Lower lobe of right lung (tissue), 2 donors: ENCODE measurements at regions not wholly inside any gene's neighbourhood (a gene's known extent, or its start where the extent isn't known, plus 50 kb on each side); places are given as distances from the start of the nearest gene placed in this dataset.

ENCODE experiments used
- ATAC-seq, 2 donors: fragments of 200-7000 bp; cut with Tn5 transposase; one replicate each; pipeline ENCODE4 v1.9.1; 2020 to 2022; ENCODE audit warnings: mild to moderate bottlenecking in 2 of 2, moderate library complexity in 2 of 2
- DNase-seq: peaks from one replicate; pipeline ENCODE4 v3.0.0-alpha.2; 2020
- H3K27ac ChIP-seq: fragments of 200-600 bp; one replicate; pipeline ENCODE4 v1.8.0; 2022
- H3K27me3 ChIP-seq: fragments of 200-600 bp; one replicate; pipeline ENCODE4 v1.8.0; 2022; ENCODE audit warnings: low read depth
- H3K36me3 ChIP-seq: fragments of 200-600 bp; one replicate; pipeline ENCODE4 v1.8.0; 2022; ENCODE audit warnings: mild to moderate bottlenecking
- H3K4me1 ChIP-seq: fragments of 200-600 bp; one replicate; pipeline ENCODE4 v1.8.0; 2022
- H3K4me3 ChIP-seq: fragments of 200-600 bp; one replicate; pipeline ENCODE4 v1.8.0; 2022; ENCODE audit warnings: mild to moderate bottlenecking
- H3K9me3 ChIP-seq: fragments of 200-600 bp; one replicate; pipeline ENCODE4 v1.8.0; 2022
- intact Hi-C: fragments of 100-400 bp; cut with DNase I; formaldehyde crosslinking; loops from one replicate; pipeline ENCODE4 v1.11.0; 2022
- TF ChIP-seq, protein P1 (sequence below): fragments of 200-600 bp; IDR thresholded peaks from one replicate; pipeline ENCODE4 v1.8.0; 2022; ENCODE audit warnings: antibody characterized with exemption, mild to moderate bottlenecking
- donor health status: DM: no; HTN: yes; CAD: no; lungs with severe emphysema.

GRCh38 chr17:33932996-33933395, 322.1 kb upstream of the CCL2 start:
- no peak overlapping the region for H3K4me3 ChIP-seq
- TF ChIP-seq, protein P1, sequence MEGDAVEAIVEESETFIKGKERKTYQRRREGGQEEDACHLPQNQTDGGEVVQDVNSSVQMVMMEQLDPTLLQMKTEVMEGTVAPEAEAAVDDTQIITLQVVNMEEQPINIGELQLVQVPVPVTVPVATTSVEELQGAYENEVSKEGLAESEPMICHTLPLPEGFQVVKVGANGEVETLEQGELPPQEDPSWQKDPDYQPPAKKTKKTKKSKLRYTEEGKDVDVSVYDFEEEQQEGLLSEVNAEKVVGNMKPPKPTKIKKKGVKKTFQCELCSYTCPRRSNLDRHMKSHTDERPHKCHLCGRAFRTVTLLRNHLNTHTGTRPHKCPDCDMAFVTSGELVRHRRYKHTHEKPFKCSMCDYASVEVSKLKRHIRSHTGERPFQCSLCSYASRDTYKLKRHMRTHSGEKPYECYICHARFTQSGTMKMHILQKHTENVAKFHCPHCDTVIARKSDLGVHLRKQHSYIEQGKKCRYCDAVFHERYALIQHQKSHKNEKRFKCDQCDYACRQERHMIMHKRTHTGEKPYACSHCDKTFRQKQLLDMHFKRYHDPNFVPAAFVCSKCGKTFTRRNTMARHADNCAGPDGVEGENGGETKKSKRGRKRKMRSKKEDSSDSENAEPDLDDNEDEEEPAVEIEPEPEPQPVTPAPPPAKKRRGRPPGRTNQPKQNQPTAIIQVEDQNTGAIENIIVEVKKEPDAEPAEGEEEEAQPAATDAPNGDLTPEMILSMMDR, result no peak
- H3K36me3 ChIP-seq, result no peaks in the 10 kb centered on the region
- no peaks in the 10 kb centered on the region for H3K4me1 ChIP-seq
- intact Hi-C loops, result no loop called here
- no peak for DNase-seq
- peaks cover 4% of the 10 kb centered on the region for H3K27me3 ChIP-seq
- no peak overlapping the region for H3K27ac ChIP-seq
- no peak for ATAC-seq
- H3K9me3 ChIP-seq, result no peaks in the 10 kb centered on the region

GRCh38 chr17:33933576-33933975, 321.5 kb upstream of the CCL2 start:
- DNase-seq (no peak), ATAC-seq (no peak)
- Histone ChIP-seq H3K27ac (no peak overlapping the region), H3K27me3 (peaks cover 3% of the 10 kb centered on the region), H3K9me3 (no peaks in the 10 kb centered on the region), H3K36me3 (no peaks in the 10 kb centered on the region), H3K4me3 (no peak overlapping the region), H3K4me1 (no peaks in the 10 kb centered on the region)
- TF ChIP-seq, protein P1, result no peak
- intact Hi-C loops, result no loop called here

DNA sequence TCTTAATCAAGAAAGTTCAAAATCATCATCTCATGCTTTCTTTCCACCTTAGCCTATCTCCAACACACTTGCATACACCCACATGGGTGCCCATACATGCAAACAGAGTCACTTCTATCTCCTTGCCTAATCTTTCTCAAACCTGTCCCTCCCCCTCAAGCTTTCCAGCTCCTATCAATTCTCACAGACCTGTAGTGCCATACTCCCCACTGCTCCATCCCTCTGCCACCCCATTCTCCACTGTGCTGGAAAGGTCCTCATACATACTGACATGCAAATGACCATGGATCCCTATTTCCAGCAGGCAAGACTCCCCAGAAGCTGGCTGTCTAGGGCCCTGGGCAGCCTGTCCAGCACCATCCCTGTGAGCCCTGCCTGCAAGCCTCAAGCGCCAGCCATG, 320.4 kb upstream of the CCL2 start:
- no peaks in the 10 kb centered on the region for H3K36me3 ChIP-seq
- TF ChIP-seq, protein P1, result no peak
- H3K4me1 ChIP-seq, result no peaks in the 10 kb centered on the region
- no peaks in the 10 kb centered on the region for H3K27me3 ChIP-seq
- ATAC-seq, result no peak
- H3K9me3 ChIP-seq, result no peaks in the 10 kb centered on the region
- DNase-seq, result no peak
- no peak overlapping the region for H3K4me3 ChIP-seq
- intact Hi-C loops, result no loop called here
- H3K27ac ChIP-seq, result no peak overlapping the region

- TF ChIP-seq, protein P1, result no peak
- no peaks in the 10 kb centered on the region for H3K36me3 ChIP-seq
- no peaks in the 10 kb centered on the region for H3K27me3 ChIP-seq
- H3K27ac ChIP-seq, result no peak overlapping the region
- H3K4me3 ChIP-seq, result no peak overlapping the region
- H3K9me3 ChIP-seq, result no peaks in the 10 kb centered on the region
- ATAC-seq, result no peak
- intact Hi-C loops, result no loop called here
- no peak for DNase-seq
- no peaks in the 10 kb centered on the region for H3K4me1 ChIP-seq
These were observed 319.3 kb upstream of the CCL2 start for GRCh38 chr17:33935822-33936221.

DNA sequence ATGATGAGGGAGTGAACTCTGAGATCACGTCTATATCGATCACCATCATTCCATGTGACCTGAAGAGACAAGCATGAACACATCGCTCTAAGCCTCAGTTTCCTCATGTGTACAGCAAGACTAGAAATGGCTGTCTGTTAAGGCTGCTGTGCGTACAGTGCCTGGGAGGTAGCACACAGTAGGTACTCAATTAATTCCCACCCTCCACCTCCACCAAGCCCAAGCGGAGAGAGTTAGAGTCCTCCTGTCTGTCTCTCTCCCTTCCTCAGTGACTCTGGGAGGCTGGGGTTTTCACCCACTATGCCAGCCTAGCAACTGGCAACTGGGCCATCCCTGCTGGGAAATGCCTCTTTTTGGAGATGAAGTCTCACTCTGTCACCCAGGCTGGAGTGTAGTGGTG, 318.3 kb upstream of the CCL2 start:
- Histone ChIP-seq H3K9me3 (no peaks in the 10 kb centered on the region), H3K27ac (no peak overlapping the region), H3K4me3 (no peak overlapping the region), H3K36me3 (no peaks in the 10 kb centered on the region), H3K4me1 (no peaks in the 10 kb centered on the region), H3K27me3 (no peaks in the 10 kb centered on the region)
- TF ChIP-seq, protein P1, result no peak
- ATAC-seq, result no peak
- no peak for DNase-seq
- intact Hi-C loops, result no loop called here

DNA sequence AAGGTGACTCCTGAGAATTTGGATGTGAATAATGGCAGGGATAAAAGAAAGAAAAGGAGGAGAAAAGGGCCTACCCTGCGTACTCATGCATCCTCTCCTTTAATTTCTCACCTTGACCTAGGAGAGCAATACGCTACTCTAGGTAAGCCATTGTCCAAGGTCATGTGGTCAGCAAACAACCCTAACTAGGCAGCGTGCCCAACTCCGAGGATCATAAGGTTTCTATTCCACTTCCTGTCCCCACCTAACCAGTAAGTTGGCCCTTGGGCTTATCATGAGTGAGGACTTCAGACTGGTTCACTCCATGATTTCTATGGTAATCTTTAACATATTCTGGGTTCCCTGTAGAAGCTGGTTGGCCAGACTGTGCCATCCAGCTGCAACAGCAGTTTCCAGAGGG, 315.1 kb upstream of the CCL2 start:
- H3K36me3 ChIP-seq, result no peaks in the 10 kb centered on the region
- intact Hi-C loops, result no loop called here
- TF ChIP-seq, protein P1, result no peak
- no peak overlapping the region for H3K4me3 ChIP-seq
- H3K9me3 ChIP-seq, result no peaks in the 10 kb centered on the region
- no peak overlapping the region for H3K27ac ChIP-seq
- no peak for ATAC-seq
- DNase-seq, result no peak
- no peaks in the 10 kb centered on the region for H3K27me3 ChIP-seq
- no peaks in the 10 kb centered on the region for H3K4me1 ChIP-seq
